ENCODE measurements at regions not wholly inside any gene's neighbourhood (a gene's known extent, or its start where the extent isn't known, plus 50 kb on each side); places are given as distances from the start of the nearest gene placed in this dataset.
A peak's percentile ranks its signal among the peaks of the same experiment; 100 is the strongest.
"Not testable (repeated sequence)": the region's sequence is repeated elsewhere in the genome, so short reads cannot be mapped to it uniquely, and the experiment has no call there.

GRCh38 chr5:92022415-92023140 is 639.5 kb upstream of the ARRDC3 start:
- no peak for DNase-seq (ENCODE audit: low read depth)

- no peak for DNase-seq (ENCODE audit: low read depth)
These were observed 636.4 kb upstream of the ARRDC3 start for GRCh38 chr5:92019376-92019990.

GRCh38 chr5:92017776-92018175 is 634.7 kb upstream of the ARRDC3 start:
- peak; percentile 48 for DNase-seq (ENCODE audit: low read depth)

- DNase-seq (ENCODE audit: low read depth), result not testable (repeated sequence)
These were observed 628.7 kb upstream of the ARRDC3 start for GRCh38 chr5:92011845-92012244.

- DNase-seq (ENCODE audit: low read depth), result no peak
These were observed 620.7 kb upstream of the ARRDC3 start for GRCh38 chr5:92003806-92004205.

GRCh38 chr5:92002721-92003274 is 619.7 kb upstream of the ARRDC3 start:
- DNase-seq (ENCODE audit: low read depth), result peak; percentile 3

GRCh38 chr5:91998774-91999173 is 615.7 kb upstream of the ARRDC3 start:
- no peak for DNase-seq (ENCODE audit: low read depth)

GRCh38 chr5:91983869-91984268 is 600.8 kb upstream of the ARRDC3 start:
- DNase-seq (ENCODE audit: low read depth), result no peak

GRCh38 chr5:91978221-91978882 is 595.2 kb upstream of the ARRDC3 start:
- DNase-seq (ENCODE audit: low read depth), result no peak

- DNase-seq (ENCODE audit: low read depth), result no peak
These were observed 594.5 kb upstream of the ARRDC3 start for GRCh38 chr5:91977579-91977978.

- DNase-seq (ENCODE audit: low read depth), result no peak
These were observed 593.3 kb upstream of the ARRDC3 start for GRCh38 chr5:91976451-91976850.

- DNase-seq (ENCODE audit: low read depth), result no peak
These were observed 580.0 kb upstream of the ARRDC3 start for GRCh38 chr5:91963166-91963565.

GRCh38 chr5:91957666-91958065 is 574.5 kb upstream of the ARRDC3 start:
- DNase-seq (ENCODE audit: low read depth), result no peak

GRCh38 chr5:91956738-91957137 is 573.6 kb upstream of the ARRDC3 start:
- DNase-seq (ENCODE audit: low read depth), result no peak

- DNase-seq (ENCODE audit: low read depth), result no peak
These were observed 572.5 kb upstream of the ARRDC3 start for GRCh38 chr5:91955610-91956009.

- DNase-seq (ENCODE audit: low read depth), result no peak
These were observed 571.0 kb upstream of the ARRDC3 start for GRCh38 chr5:91954136-91954535.

- no peak for DNase-seq (ENCODE audit: low read depth)
These were observed 567.2 kb upstream of the ARRDC3 start for GRCh38 chr5:91950328-91950727.

GRCh38 chr5:91946870-91947269 is 563.8 kb upstream of the ARRDC3 start:
- no peak for DNase-seq (ENCODE audit: low read depth)

GRCh38 chr5:91941588-91941987 is 558.5 kb upstream of the ARRDC3 start:
- no peak for DNase-seq (ENCODE audit: low read depth)

- DNase-seq (ENCODE audit: low read depth), result no peak
These were observed 555.3 kb upstream of the ARRDC3 start for GRCh38 chr5:91938441-91938840.

GRCh38 chr5:91937121-91937520 is 554.0 kb upstream of the ARRDC3 start:
- no peak for DNase-seq (ENCODE audit: low read depth)

- no peak for DNase-seq (ENCODE audit: low read depth)
These were observed 546.4 kb upstream of the ARRDC3 start for GRCh38 chr5:91929522-91929817.
